HUES64 (cell line): ENCODE measurements at regions not wholly inside any gene's neighbourhood (a gene's known extent, or its start where the extent isn't known, plus 50 kb on each side); places are given as distances from the start of the nearest gene placed in this dataset.

ENCODE experiments used
- H3K27ac ChIP-seq: 2 replicates; pipeline ENCODE4 v1.7.0; 2013; ENCODE audit warnings: low read depth, low read length, inconsistent platforms
- H3K27me3 ChIP-seq: 2 replicates; pipeline ENCODE4 v1.6.1; 2013; ENCODE audit warnings: mild to moderate bottlenecking, low read length; ENCODE audit not compliant: insufficient read depth
- H3K36me3 ChIP-seq: 2 replicates; pipeline ENCODE4 v1.6.1; 2013; ENCODE audit warnings: mild to moderate bottlenecking, low read length; ENCODE audit not compliant: insufficient read depth
- H3K4me1 ChIP-seq: 2 replicates; pipeline ENCODE4 v1.6.1; 2013; ENCODE audit warnings: mild to moderate bottlenecking, low read length, moderate library complexity; ENCODE audit not compliant: insufficient read depth
- H3K4me3 ChIP-seq: 2 replicates; pipeline ENCODE4 v1.5.1; 2013; ENCODE audit warnings: mild to moderate bottlenecking, low read length, moderate library complexity
- H3K9ac ChIP-seq: 2 replicates; pipeline ENCODE4 v1.6.1; 2013; ENCODE audit warnings: mild to moderate bottlenecking, low read depth, low read length
- H3K9me3 ChIP-seq: 2 replicates; pipeline ENCODE4 v1.6.1; 2013; ENCODE audit warnings: low read depth, low read length; ENCODE audit not compliant: insufficient read depth
- WGBS: fragments of 150-250, 120-280 bp; methylation state at CpG from one replicate; pipeline ENCODE4 v1.1.7; 2013; ENCODE audit warnings: missing lambda C conversion rate; 5-methylcytosine and 5-hydroxymethylcytosine counted together

- H3K27me3 ChIP-seq = no peaks in the 10 kb centered on the region
- 0 out of 2 replicates have a peak, but pooled peaks cover 3% of the 10 kb centered on the region for H3K9me3 ChIP-seq
- H3K27ac ChIP-seq = no peak overlapping the region
- H3K4me1 ChIP-seq = peaks cover 5% of the 10 kb centered on the region; the same call in 1 of the 2 replicates
- 45% methylated on average over 2 of the region's 2 CpGs for WGBS
- no peaks in the 10 kb centered on the region for H3K36me3 ChIP-seq
- H3K9ac ChIP-seq = no peak overlapping the region
- H3K4me3 ChIP-seq = no peak overlapping the region
Measured at GRCh38 chr9:28915202-28915930, 1342.1 kb upstream of the C9orf72 start.

GRCh38 chr9:28916348-28916747, 1343.1 kb upstream of the C9orf72 start:
- H3K9me3 ChIP-seq = 0 out of 2 replicates have a peak, but pooled peaks cover 3% of the 10 kb centered on the region
- H3K27me3 ChIP-seq = no peaks in the 10 kb centered on the region
- no peaks in the 10 kb centered on the region for H3K36me3 ChIP-seq
- H3K9ac ChIP-seq = no peak overlapping the region
- H3K4me1 ChIP-seq = peaks cover 5% of the 10 kb centered on the region; the same call in 1 of the 2 replicates
- no peak overlapping the region for H3K4me3 ChIP-seq
- no peak overlapping the region for H3K27ac ChIP-seq
- 87% methylated on average over 3 of the region's 3 CpGs for WGBS

GRCh38 chr9:28921857-28922500, 1348.7 kb upstream of the C9orf72 start:
- Histone ChIP-seq H3K9ac (no peak overlapping the region), H3K36me3 (no peaks in the 10 kb centered on the region), H3K9me3 (0 out of 2 replicates have a peak, but pooled peaks cover 3% of the 10 kb centered on the region), H3K27ac (no peak overlapping the region), H3K4me1 (peaks cover 6% of the 10 kb centered on the region), H3K4me3 (no peak overlapping the region), H3K27me3 (no peaks in the 10 kb centered on the region)
- WGBS = 93% methylated on average over 3 of the region's 3 CpGs

GRCh38 chr9:28922891-28923290, 1349.6 kb upstream of the C9orf72 start:
- no peak overlapping the region for H3K27ac ChIP-seq
- no peak overlapping the region for H3K9ac ChIP-seq
- H3K4me1 ChIP-seq = peaks cover 11% of the 10 kb centered on the region
- WGBS = 81% methylated on average over 4 of the region's 4 CpGs
- H3K27me3 ChIP-seq = no peaks in the 10 kb centered on the region
- no peak overlapping the region for H3K4me3 ChIP-seq
- H3K36me3 ChIP-seq = no peaks in the 10 kb centered on the region
- 0 out of 2 replicates have a peak, but pooled peaks cover 2% of the 10 kb centered on the region for H3K9me3 ChIP-seq

- 98% methylated on average over 3 of the region's 3 CpGs for WGBS
- no peaks in the 10 kb centered on the region for H3K36me3 ChIP-seq
- H3K9me3 ChIP-seq = no peaks in the 10 kb centered on the region
- no peak overlapping the region for H3K4me3 ChIP-seq
- no peaks in the 10 kb centered on the region for H3K27me3 ChIP-seq
- H3K27ac ChIP-seq = no peak overlapping the region
- H3K9ac ChIP-seq = no peak overlapping the region
- H3K4me1 ChIP-seq = peaks cover 15% of the 10 kb centered on the region
Measured at GRCh38 chr9:28923351-28923750, 1350.1 kb upstream of the C9orf72 start.

GRCh38 chr9:28925157-28925556, 1351.9 kb upstream of the C9orf72 start:
- Histone ChIP-seq H3K4me3 (no peak overlapping the region), H3K36me3 (no peaks in the 10 kb centered on the region), H3K27ac (no peak overlapping the region), H3K9ac (no peak overlapping the region), H3K27me3 (no peaks in the 10 kb centered on the region), H3K9me3 (no peaks in the 10 kb centered on the region), H3K4me1 (peaks cover 34% of the 10 kb centered on the region)
- WGBS = 95% methylated on average over 2 of the region's 3 CpGs

- Histone ChIP-seq H3K9me3 (no peaks in the 10 kb centered on the region), H3K4me1 (peaks cover 35% of the 10 kb centered on the region), H3K27ac (no peak overlapping the region), H3K9ac (no peak overlapping the region), H3K4me3 (no peak overlapping the region), H3K27me3 (no peaks in the 10 kb centered on the region), H3K36me3 (no peaks in the 10 kb centered on the region)
- WGBS = 85% methylated on average over 2 of the region's 3 CpGs
Measured at GRCh38 chr9:28926306-28926705, 1353.0 kb upstream of the C9orf72 start.

GRCh38 chr9:28927691-28928090, 1354.4 kb upstream of the C9orf72 start:
- H3K36me3 ChIP-seq = no peaks in the 10 kb centered on the region
- no peaks in the 10 kb centered on the region for H3K9me3 ChIP-seq
- peaks cover 33% of the 10 kb centered on the region for H3K4me1 ChIP-seq
- H3K27ac ChIP-seq = no peak overlapping the region
- H3K9ac ChIP-seq = no peak overlapping the region
- no peaks in the 10 kb centered on the region for H3K27me3 ChIP-seq
- H3K4me3 ChIP-seq = no peak overlapping the region
- WGBS = 88% methylated on average over 1 of the region's 1 CpG

- Histone ChIP-seq H3K4me1 (peaks cover 34% of the 10 kb centered on the region), H3K9me3 (no peaks in the 10 kb centered on the region), H3K9ac (no peak overlapping the region), H3K4me3 (no peak overlapping the region), H3K36me3 (no peaks in the 10 kb centered on the region), H3K27me3 (no peaks in the 10 kb centered on the region), H3K27ac (no peak overlapping the region)
- WGBS = 96% methylated on average over 2 of the region's 3 CpGs
Measured at GRCh38 chr9:28929433-28929832, 1356.2 kb upstream of the C9orf72 start.

- WGBS = 96% methylated on average over 3 of the region's 3 CpGs
- Histone ChIP-seq H3K4me3 (no peak overlapping the region), H3K4me1 (peaks cover 37% of the 10 kb centered on the region), H3K27ac (no peak overlapping the region), H3K9me3 (no peaks in the 10 kb centered on the region), H3K9ac (no peak overlapping the region), H3K27me3 (no peaks in the 10 kb centered on the region), H3K36me3 (no peaks in the 10 kb centered on the region)
Measured at GRCh38 chr9:28930766-28931165, 1357.5 kb upstream of the C9orf72 start.

- H3K36me3 ChIP-seq = no peaks in the 10 kb centered on the region
- H3K4me1 ChIP-seq = peaks cover 23% of the 10 kb centered on the region
- no peak overlapping the region for H3K9ac ChIP-seq
- H3K4me3 ChIP-seq = no peak overlapping the region
- no peaks in the 10 kb centered on the region for H3K27me3 ChIP-seq
- H3K9me3 ChIP-seq = no peaks in the 10 kb centered on the region
- H3K27ac ChIP-seq = no peak overlapping the region
Measured at GRCh38 chr9:28934111-28934510, 1360.8 kb upstream of the C9orf72 start.
